GM23338 (cell line): ENCODE measurements at regions not wholly inside any gene's neighbourhood (a gene's known extent, or its start where the extent isn't known, plus 50 kb on each side); places are given as distances from the start of the nearest gene placed in this dataset.

ENCODE experiments used
- CTCF ChIP-seq, 2 experiments: fragments of 200-600 bp in 1 of 2; sonication (generic) in 1 of 2; conservative IDR thresholded peaks; 2 replicates each; pipeline versions ENCODE4 v1.5.1 to v1.6.1; 2016 to 2017; ENCODE audit warnings: antibody characterized with exemption in 2 of 2, low read depth in 2 of 2, mild to moderate bottlenecking in 2 of 2, moderate library complexity in 1 of 2
- EZH2 ChIP-seq: fragments of 200-600 bp; sonication (generic); IDR thresholded peaks from one replicate; pipeline ENCODE4 v1.8.0; 2017; ENCODE audit warnings: antibody characterized with exemption, mild to moderate bottlenecking, low read depth; ENCODE audit not compliant: unreplicated experiment
- POLR2AphosphoS5 ChIP-seq: IDR thresholded peaks from 2 replicates; pipeline ENCODE4 v1.6.1; 2016; ENCODE audit warnings: antibody characterized with exemption, low read depth
- STAT1 ChIP-seq: IDR thresholded peaks from one replicate; pipeline ENCODE4 v1.6.1; 2016; ENCODE audit warnings: antibody characterized with exemption; ENCODE audit not compliant: unreplicated experiment
- TF ChIP-seq, protein P1 (sequence below): IDR thresholded peaks from one replicate; pipeline ENCODE4 v1.6.1; 2018; ENCODE audit warnings: antibody characterized with exemption; ENCODE audit not compliant: unreplicated experiment

- TF ChIP-seq POLR2AphosphoS5 (no peak), CTCF (conservative IDR thresholded peaks at IDR 0.05; ENCODE audit: low read depth in 2 of 2) (no peak), EZH2 (no peak), STAT1 (no peak)
- TF ChIP-seq, protein P1, sequence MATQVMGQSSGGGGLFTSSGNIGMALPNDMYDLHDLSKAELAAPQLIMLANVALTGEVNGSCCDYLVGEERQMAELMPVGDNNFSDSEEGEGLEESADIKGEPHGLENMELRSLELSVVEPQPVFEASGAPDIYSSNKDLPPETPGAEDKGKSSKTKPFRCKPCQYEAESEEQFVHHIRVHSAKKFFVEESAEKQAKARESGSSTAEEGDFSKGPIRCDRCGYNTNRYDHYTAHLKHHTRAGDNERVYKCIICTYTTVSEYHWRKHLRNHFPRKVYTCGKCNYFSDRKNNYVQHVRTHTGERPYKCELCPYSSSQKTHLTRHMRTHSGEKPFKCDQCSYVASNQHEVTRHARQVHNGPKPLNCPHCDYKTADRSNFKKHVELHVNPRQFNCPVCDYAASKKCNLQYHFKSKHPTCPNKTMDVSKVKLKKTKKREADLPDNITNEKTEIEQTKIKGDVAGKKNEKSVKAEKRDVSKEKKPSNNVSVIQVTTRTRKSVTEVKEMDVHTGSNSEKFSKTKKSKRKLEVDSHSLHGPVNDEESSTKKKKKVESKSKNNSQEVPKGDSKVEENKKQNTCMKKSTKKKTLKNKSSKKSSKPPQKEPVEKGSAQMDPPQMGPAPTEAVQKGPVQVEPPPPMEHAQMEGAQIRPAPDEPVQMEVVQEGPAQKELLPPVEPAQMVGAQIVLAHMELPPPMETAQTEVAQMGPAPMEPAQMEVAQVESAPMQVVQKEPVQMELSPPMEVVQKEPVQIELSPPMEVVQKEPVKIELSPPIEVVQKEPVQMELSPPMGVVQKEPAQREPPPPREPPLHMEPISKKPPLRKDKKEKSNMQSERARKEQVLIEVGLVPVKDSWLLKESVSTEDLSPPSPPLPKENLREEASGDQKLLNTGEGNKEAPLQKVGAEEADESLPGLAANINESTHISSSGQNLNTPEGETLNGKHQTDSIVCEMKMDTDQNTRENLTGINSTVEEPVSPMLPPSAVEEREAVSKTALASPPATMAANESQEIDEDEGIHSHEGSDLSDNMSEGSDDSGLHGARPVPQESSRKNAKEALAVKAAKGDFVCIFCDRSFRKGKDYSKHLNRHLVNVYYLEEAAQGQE: no peak
Observed at GRCh38 chr1:198932351-198932991, 293.6 kb downstream of the PTPRC start.
